ENCODE measurements at regions not wholly inside any gene's neighbourhood (a gene's known extent, or its start where the extent isn't known, plus 50 kb on each side); places are given as distances from the start of the nearest gene placed in this dataset.

DNA sequence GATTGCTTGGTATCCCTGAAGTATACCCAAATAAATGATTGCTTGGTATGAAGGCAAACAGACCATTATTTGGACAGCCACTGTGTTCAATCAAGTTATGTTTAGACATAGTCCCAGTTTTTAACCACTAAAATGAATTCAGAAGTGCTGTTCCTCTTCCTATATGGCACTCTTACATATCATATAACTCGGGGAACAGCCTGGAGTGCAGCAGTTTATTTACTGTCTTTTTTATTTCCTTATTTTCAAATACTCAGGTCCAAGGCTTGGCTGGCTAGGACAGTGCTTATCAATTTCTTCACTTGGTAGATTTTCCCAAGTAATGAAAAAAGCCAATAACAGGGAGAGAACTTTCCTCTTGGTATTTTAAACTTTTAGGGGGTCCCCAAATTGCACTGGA is 58.6 kb upstream of the CCDC112 start:
- Histone ChIP-seq H3K27me3 (ENCODE audit: control insufficient read depth, insufficient read depth, low read length) (no peaks in the 10 kb centered on the region), H3K27ac (ENCODE audit: low read depth, low read length) (no peak overlapping the region), H3K36me3 (ENCODE audit: control insufficient read depth, insufficient read depth, low read length) (no peaks in the 10 kb centered on the region), H3K4me3 (ENCODE audit: low read length) (no peak overlapping the region), H3K4me1 (ENCODE audit: control insufficient read depth, insufficient read depth, low read length) (no peaks in the 10 kb centered on the region), H3K9ac (ENCODE audit: low read length) (no peak overlapping the region)

DNA sequence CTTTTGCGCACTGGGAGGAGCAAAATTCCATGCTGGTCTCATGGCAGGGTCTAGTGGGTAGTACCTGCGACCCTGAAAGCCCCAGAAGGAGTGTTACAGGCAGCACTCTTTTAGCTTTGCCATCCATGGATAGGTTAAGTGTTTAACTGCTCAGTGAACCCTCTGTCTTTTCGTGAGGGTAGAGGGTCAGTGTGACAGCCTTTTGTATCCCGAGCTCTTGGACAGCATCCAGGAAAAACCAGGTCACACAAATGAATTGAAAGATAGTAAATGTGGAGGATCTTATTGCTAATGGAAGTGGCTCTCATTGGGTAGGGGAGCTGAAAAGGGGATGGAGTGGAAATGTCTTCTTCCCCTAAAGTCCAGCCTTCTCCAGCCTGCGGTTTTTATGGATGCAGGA is 57.8 kb upstream of the CCDC112 start:
- no peak overlapping the region for H3K4me3 ChIP-seq (ENCODE audit: low read length)
- H3K9ac ChIP-seq (ENCODE audit: low read length) = no peak overlapping the region
- no peaks in the 10 kb centered on the region for H3K4me1 ChIP-seq (ENCODE audit: control insufficient read depth, insufficient read depth, low read length)
- no peaks in the 10 kb centered on the region for H3K27me3 ChIP-seq (ENCODE audit: control insufficient read depth, insufficient read depth, low read length)
- H3K36me3 ChIP-seq (ENCODE audit: control insufficient read depth, insufficient read depth, low read length) = no peaks in the 10 kb centered on the region
- H3K27ac ChIP-seq (ENCODE audit: low read depth, low read length) = no peak overlapping the region

DNA sequence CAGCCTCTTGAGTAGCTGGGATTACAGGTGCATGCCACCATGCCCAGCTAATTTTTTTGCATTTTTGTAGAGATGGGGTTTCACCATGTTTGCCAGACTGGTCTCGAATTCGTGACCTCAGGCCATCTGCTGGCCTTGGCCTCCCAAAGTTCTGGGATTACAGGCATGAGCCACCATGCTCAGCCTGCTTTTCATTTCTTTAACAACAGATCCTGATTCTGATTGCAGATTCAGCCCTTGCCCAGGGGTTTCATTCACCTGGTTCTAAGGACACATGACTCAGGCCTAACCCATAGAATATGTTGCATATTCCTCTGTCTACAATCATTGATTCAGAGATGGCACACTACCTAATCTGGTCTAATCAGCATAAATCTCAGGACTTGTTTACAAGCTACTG is 56.1 kb upstream of the CCDC112 start:
- no peak overlapping the region for H3K4me3 ChIP-seq (ENCODE audit: low read length)
- no peak overlapping the region for H3K9ac ChIP-seq (ENCODE audit: low read length)
- H3K36me3 ChIP-seq (ENCODE audit: control insufficient read depth, insufficient read depth, low read length) = no peaks in the 10 kb centered on the region
- H3K4me1 ChIP-seq (ENCODE audit: control insufficient read depth, insufficient read depth, low read length) = no peaks in the 10 kb centered on the region
- no peaks in the 10 kb centered on the region for H3K27me3 ChIP-seq (ENCODE audit: control insufficient read depth, insufficient read depth, low read length)
- H3K27ac ChIP-seq (ENCODE audit: low read depth, low read length) = no peak overlapping the region

DNA sequence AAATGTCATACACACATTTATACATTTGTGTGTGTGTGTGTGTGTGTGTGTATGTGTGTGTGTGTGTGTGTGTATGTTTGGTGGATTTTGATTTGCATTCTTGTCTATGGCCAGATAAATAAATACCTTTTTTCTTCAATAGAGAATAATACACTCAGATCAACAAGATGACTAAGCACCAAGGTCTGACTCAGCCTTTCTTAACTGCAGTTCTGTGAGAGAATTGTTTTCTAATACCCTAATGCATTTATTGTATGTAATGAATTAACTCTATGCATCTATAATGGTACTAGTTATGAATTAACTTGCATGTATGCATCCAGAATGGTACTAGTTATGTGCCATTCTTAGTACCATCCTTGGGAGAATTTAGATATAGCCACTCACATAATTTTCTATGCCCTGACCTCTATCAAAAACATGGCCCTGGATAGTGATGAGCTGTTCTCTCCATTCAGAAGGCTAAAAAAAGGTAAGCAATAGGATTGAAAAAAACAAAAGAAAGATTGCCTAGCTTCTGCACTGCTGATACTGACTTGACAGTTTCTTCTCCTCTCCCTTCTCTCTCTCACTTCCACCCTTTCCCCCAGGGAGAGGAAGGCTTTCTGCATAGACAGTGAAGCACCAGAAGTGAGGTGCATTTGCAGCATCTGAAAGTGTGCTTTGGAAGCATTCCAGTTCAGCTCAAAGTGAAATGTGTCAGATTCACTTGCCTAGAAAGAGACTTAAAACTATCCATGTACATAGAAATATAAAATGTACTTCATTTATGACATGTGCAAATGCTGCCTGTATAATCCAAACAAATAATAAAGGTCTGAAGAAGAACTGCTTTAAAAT is 55.1 kb upstream of the CCDC112 start:
- H3K27ac ChIP-seq (ENCODE audit: low read depth, low read length) = no peak overlapping the region
- no peak overlapping the region for H3K9ac ChIP-seq (ENCODE audit: low read length)
- no peaks in the 10 kb centered on the region for H3K4me1 ChIP-seq (ENCODE audit: control insufficient read depth, insufficient read depth, low read length)
- no peaks in the 10 kb centered on the region for H3K27me3 ChIP-seq (ENCODE audit: control insufficient read depth, insufficient read depth, low read length)
- no peak overlapping the region for H3K4me3 ChIP-seq (ENCODE audit: low read length)
- H3K36me3 ChIP-seq (ENCODE audit: control insufficient read depth, insufficient read depth, low read length) = no peaks in the 10 kb centered on the region

DNA sequence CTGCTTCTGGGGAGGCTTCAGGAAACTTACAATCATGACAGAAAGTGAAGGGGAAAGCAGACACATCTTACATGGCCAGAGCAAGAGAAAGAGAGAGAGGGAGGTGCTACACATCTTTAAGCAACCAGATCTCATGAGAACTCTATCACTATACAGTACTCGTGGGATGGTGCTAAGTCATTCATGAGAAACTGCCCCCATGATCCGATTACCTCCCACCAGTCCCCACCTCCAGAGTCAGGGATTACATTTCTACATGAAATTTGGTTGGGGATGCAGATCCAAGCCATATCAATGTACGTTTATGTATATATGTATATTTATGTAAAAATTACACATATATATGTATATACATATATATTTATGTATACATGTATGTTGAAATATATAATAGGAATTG is 54.4 kb upstream of the CCDC112 start:
- H3K4me1 ChIP-seq (ENCODE audit: control insufficient read depth, insufficient read depth, low read length) = no peaks in the 10 kb centered on the region
- H3K27ac ChIP-seq (ENCODE audit: low read depth, low read length) = no peak overlapping the region
- H3K36me3 ChIP-seq (ENCODE audit: control insufficient read depth, insufficient read depth, low read length) = no peaks in the 10 kb centered on the region
- H3K9ac ChIP-seq (ENCODE audit: low read length) = no peak overlapping the region
- H3K27me3 ChIP-seq (ENCODE audit: control insufficient read depth, insufficient read depth, low read length) = no peaks in the 10 kb centered on the region
- H3K4me3 ChIP-seq (ENCODE audit: low read length) = no peak overlapping the region

DNA sequence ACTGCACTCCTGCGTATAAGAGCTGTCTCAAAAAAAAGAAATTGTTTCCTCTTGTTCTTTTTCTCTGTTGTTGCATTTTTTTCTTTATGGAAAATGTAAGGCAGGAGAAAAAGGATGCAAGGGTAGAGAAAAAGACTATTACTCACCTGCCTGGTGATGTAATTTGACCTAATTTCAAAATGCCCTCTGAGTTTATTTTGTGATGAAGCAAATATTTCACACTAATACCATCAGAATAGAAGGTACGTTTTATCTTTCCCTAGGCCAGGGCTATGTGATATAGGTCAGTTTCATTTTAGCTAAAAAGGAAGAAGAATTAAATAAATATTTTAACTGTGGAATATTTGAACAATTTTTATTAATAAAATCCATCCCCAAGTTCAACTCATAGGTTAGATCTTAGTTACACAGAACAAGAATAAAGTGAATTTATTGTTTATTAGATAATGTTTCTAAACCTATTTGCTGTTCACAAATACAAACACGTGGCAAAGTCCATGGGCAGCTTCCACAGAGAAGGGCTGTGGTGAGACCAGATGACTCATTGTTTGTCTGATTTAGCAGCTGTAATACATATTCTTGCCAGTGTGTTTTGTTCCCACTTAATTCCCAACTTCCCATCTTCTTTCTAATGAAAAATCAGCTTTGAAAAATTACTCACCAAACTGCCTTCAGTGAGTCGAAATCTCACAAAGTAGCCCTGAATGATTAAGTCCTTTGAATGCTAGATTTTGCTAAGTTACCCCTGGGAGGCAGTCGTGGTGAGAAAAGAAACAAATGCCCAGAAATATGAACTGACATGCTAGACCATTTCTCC is 52.8 kb upstream of the CCDC112 start:
- H3K4me3 ChIP-seq (ENCODE audit: low read length) = no peak overlapping the region
- no peaks in the 10 kb centered on the region for H3K4me1 ChIP-seq (ENCODE audit: control insufficient read depth, insufficient read depth, low read length)
- no peak overlapping the region for H3K9ac ChIP-seq (ENCODE audit: low read length)
- H3K27ac ChIP-seq (ENCODE audit: low read depth, low read length) = no peak overlapping the region
- H3K36me3 ChIP-seq (ENCODE audit: control insufficient read depth, insufficient read depth, low read length) = no peaks in the 10 kb centered on the region
- H3K27me3 ChIP-seq (ENCODE audit: control insufficient read depth, insufficient read depth, low read length) = no peaks in the 10 kb centered on the region

DNA sequence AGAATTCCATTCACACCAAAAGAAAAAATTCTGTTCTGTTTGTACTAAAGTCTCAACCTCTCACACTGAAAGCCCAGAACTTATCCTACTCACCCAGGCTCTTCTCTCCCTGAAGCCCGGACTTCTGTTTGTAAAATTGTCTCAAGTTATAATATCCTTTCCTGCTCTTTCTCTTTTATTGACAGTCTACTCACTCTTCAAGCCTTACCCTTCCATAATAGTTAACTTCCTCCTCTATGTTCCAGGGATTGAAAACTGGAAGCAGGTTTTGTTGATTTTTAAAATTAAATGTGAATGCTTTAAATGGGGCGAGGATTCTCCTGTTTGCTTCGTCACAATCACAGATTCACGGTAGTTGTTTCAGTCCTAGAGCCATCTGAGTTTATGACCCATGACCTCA is 51.7 kb upstream of the CCDC112 start:
- no peaks in the 10 kb centered on the region for H3K4me1 ChIP-seq (ENCODE audit: control insufficient read depth, insufficient read depth, low read length)
- no peak overlapping the region for H3K9ac ChIP-seq (ENCODE audit: low read length)
- no peaks in the 10 kb centered on the region for H3K36me3 ChIP-seq (ENCODE audit: control insufficient read depth, insufficient read depth, low read length)
- H3K4me3 ChIP-seq (ENCODE audit: low read length) = no peak overlapping the region
- no peak overlapping the region for H3K27ac ChIP-seq (ENCODE audit: low read depth, low read length)
- no peaks in the 10 kb centered on the region for H3K27me3 ChIP-seq (ENCODE audit: control insufficient read depth, insufficient read depth, low read length)
